DMS153 (cell line): ENCODE measurements at regions not wholly inside any gene's neighbourhood (a gene's known extent, or its start where the extent isn't known, plus 50 kb on each side); places are given as distances from the start of the nearest gene placed in this dataset.
"Not testable (repeated sequence)": the region's sequence is repeated elsewhere in the genome, so short reads cannot be mapped to it uniquely, and the experiment has no call there.

ENCODE experiments used
- DNase-seq: peaks from one replicate; lab custom pipeline; 2025; lab: John Stamatoyannopoulos, UW

GRCh38 chr9:104326912-104327311 is 177.2 kb upstream of the OR13F1 start:
- no peak for DNase-seq

DNA sequence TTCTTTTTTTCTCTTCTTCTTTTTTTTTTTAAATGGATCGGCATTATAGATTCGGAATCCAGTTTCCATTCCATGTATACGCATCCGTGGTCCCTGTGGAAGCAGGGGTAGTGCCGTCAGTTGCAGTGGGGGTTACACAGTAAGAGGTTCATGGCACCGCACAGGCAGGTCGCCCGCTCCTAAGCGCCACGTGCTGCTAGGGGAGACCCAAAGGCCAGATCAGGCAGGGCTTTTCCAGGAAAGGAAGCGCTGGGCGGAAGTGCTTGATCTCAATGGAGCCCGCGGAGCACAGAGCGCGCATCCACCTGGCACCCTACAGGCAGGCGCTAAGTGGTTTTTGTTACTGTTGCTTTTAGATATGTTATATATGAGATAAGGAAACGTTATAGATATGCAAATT is 174.8 kb upstream of the OR13F1 start:
- DNase-seq: no peak

DNA sequence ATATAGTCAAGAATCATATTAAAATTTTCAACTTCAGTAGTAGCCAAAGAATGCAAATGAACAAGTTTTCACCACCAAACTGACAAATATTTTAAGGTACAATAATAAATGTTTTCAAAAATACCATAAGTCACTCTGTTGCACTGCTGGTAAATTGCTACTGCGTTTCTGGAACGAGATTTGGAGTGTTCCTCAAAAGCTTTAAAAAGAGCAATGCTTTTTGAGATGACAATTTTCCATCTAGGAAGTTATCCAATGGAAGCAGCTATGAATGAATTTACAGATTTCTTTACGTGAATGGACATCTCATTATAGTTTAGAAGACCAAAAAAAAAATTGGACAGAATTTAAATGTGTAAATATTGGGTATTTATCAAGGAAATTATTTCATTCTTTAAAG is 173.2 kb upstream of the OR13F1 start:
- DNase-seq: no peak

DNA sequence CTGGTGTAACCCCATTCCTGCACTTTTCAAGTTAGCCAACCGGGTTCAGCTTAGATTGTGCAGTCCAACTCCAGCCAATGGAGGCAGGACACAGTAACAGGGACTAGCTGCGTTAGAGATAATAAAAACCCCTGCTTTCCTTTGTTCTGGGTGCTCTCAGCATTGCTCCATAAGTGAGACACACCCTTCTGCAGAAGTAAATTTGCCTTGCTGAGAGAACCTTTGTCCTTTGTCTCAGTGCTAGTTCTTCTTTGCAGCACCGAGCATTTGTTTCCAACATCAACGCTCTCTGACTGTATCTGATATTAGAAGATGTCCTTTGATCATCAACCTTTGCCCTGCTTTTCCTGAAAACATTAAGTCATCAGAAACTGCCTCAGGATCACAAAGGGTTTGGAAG is 169.5 kb upstream of the OR13F1 start:
- DNase-seq: no peak

DNA sequence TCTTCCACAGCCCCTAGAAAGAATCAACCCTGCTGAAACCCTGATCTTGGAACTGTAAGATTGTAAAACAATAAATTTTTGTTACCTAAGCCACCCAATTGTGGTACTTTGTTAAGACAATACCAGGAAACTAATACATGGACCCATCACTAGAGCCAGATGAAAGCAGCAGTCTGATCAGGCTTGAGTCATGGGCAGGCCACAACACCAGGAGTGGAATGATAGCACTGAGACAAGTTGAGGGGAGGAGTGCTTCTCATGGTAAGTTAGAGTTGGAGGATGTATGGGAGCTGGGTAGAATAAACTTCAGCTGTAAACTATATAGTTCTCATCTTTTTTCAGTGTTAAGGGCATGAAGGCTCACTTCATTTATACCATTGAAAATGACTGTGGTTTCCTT is 164.4 kb upstream of the OR13F1 start:
- no peak for DNase-seq

DNA sequence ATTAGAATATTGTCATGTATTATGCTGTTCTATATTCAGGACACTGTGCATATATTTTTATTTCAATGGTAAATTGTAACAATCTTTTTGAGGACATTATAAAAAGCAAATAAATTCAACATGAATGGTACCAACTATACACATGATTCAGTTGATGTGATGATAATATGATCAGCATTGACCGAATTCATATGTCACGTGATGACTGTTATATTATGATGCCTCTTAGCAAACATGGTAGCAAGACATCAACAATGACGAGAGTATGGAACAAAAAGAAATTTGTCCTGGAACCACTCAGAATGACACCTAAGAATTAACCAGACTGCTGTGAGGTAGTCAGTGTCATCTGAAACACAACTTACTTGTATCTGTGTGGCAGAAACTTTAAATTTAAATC is 161.5 kb upstream of the OR13F1 start:
- DNase-seq: no peak

GRCh38 chr9:104345061-104345460 is 159.0 kb upstream of the OR13F1 start:
- no peak for DNase-seq

GRCh38 chr9:104350541-104350940 is 153.5 kb upstream of the OR13F1 start:
- DNase-seq: no peak

GRCh38 chr9:104351726-104352125 is 152.3 kb upstream of the OR13F1 start:
- no peak for DNase-seq

GRCh38 chr9:104361207-104361606 is 142.9 kb upstream of the OR13F1 start:
- DNase-seq: no peak

DNA sequence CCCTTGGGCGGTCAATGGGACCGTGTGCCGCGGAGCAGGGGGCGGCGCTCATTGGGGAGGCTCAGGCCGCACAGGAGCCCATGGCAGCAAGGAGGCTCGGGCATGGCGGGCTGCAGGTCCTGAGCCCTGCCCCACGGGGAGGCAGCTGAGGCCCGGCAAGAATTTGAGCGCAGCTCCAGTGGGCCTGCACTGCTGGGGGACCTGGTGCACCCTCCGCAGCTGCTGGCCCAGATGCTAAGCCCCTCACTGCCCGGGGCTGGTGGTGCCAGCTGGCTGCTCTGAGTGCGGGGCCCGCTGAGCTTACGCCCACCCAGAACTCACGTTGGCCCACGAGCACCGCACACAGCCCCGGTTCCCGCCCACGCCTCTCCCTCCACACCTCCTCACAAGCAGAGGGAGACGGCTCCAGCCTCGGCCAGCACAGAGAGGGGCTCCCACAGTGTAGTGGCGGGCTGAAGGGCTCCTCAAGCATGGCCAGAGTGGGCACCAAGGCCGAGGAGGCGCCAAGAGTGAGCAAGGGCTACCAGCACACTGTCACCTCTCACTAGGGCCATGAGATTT is 141.1 kb upstream of the OR13F1 start:
- DNase-seq: no peak

DNA sequence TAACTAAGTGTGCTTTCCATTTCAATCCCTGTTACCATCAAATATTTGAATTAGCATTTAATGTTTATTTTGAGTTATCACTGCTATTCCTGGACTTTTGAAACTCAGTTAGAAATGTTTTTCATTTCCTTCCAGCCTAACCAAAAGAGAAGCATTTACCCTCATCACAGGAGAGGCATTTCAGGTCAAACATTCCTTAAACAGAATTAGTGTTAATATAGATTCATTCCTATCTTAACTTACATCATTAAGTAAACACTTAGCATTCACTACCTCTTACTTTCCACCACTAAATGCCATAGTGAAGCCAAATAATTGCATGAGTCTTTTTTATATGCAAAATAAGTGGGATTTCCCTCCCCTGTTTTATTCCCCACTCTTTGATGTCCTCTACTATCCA is 136.6 kb upstream of the OR13F1 start:
- DNase-seq: peak; percentile 27

GRCh38 chr9:104368318-104368717 is 135.7 kb upstream of the OR13F1 start:
- not testable (repeated sequence) for DNase-seq

DNA sequence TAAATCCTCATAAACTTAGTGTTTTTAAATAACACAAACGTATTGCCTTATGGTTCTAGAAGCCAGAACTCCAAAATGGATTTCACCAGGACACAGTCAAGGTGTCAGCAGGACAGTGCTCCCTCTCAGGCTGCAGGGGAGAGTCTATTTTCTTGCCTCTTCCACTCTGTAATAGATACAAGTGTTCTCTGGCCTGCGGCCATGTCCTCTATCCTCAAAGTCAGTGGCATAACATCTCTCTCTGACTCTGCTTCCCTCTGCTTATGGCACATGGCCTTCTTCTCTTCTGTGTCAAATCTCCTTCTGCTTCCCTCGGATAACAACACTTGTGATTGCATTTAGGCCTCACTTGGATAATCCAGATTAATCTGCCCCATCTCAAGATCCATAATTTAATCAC is 129.4 kb upstream of the OR13F1 start:
- no peak for DNase-seq

- peak; percentile 7 for DNase-seq
Observed at GRCh38 chr9:104386013-104386412, 118.0 kb upstream of the OR13F1 start.

DNA sequence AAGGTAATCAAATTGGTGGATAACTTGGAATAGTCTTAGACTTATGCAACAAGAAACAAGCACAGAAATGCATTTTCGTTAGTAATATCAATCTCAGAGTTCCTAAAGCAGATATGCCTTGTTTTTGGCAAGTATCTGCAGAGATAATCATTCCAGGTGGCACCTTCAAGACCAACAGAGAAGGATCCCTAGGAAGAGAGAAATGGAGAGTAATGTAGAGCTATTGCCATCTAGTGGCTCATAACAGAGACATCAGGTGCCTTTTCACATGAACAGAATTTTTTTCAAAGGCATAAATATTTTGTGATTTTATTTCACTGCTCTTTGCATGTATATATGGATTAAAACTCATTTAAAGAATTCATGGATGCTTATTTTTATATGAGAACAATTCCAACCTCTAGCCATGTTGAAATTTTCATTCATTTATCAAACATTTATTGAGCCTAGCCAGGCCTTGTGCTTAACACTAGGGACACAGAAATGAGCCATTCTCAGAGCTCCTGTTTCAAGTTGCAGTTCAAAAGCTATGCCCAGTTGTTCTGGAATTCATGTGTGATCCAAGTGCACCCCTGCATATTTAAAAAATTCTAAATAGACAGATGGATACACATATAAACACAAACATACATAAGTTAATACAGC is 117.5 kb upstream of the OR13F1 start:
- DNase-seq: peak; percentile 69

DNA sequence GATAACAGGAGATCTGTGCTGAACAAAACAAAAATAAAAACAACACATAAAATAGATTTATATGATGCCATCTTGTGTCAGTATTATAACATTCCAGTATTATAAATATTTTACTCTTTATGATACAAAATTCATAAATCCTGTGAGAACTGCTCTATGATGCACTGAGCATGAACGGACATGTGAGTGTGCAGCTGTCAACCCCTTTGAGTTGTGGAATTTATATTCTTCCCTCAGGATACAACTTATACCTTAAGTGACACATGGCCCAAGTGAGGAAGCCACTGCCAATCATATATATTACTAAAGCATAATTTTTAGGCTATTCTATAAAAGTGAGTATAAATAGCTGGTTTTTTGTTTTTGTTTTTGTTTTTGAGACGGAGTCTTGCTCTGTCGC is 116.0 kb upstream of the OR13F1 start:
- no peak for DNase-seq

GRCh38 chr9:104389341-104389740 is 114.7 kb upstream of the OR13F1 start:
- DNase-seq: no peak

DNA sequence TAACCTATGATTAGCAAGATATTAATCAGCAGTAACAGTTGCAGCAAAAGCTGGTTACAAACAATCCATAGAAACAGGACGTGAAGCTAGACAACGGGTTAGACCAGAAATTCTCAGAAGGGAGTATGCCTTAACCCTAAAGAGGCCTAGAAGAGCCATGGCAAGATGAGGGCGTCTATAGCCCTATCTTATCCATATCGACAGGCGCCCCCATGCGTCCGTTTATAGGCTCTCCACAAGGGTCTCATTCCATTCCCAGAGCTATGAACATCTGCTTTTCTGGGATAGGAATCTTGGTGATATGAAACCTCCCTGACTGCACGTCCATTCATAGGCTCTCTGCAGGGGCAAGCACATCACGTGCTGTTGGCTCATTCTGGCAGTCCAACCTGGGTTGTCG is 109.2 kb upstream of the OR13F1 start:
- DNase-seq: not testable (repeated sequence)

DNA sequence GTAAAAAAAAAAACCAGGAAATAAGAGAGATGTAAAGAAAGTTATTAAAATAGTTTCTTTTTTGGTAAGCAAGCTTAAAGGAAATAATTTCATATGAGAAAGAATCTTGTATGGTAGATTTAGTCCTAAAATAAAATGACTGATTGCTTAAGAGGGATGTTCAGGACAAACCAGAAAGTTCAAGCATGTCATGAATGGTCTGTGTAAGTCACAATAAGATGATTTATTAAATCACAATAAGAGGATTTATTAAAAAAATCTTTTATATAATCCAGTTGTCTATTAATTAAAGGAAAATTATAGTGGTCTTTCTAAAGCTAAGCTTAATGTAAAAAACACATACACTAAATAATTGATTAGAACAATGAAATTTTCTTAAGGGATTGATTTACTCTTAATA is 91.8 kb upstream of the OR13F1 start:
- DNase-seq: no peak

DNA sequence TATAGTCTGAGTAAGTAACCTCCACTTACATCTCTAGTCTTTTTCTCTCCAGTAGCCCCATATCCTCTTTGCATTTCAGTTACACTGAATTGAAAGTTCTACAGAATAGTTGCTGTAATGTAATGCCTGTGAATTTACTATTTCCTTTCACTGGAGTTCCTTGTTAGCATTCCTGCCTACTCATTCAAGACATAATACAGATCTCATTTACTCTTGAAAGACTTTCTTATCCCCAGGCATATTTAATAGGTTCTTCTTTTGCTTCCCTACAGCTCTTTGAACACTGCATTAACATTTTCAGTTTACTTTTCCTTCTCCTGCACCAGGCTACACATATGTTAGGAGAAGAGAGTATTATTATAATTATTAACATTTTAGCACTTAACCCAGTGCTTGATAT is 87.6 kb upstream of the OR13F1 start:
- DNase-seq: no peak

DNA sequence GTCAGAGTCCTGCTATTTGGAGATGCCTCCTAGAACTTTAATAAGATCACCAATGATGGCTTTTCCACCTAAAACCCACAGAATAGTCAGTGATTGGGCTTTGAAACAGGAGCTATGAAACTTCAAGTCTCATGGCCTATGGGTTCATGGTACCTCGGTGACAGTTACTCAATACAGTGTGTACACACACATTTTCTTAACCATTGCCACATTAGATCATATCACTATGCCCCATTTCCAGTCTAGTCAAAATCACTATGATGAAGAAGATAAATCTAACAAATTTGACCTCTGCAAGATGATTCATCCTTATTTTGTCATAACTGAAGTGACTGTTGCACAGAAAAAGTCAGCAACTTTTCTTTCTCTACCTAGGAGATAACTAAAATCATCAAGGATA is 86.8 kb upstream of the OR13F1 start:
- no peak for DNase-seq

DNA sequence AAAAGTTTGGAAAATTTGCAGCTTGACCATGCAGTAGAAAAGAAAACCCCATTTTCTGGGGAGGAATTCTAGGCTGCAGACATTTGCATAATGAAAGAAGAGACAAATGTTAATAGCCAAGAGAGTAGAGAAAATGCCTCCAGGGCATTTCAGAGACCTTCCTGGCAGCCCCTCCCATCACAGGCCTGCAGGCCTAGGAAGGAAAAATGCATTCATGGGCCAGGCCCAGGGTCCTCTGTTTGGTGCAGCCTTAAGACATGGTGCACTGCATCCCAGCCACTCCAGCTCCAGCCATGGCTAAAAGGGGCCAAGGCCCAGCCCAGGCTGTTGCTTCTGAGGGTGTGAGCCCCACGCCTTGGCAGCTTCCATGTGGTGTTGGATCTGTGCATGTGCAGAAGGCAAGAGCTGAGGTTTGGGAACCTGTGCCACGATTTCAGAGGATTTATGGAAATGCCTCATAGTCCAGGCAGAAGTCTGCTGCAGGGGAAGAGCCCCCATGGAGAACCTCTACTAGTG is 75.0 kb upstream of the OR13F1 start:
- DNase-seq: no peak

DNA sequence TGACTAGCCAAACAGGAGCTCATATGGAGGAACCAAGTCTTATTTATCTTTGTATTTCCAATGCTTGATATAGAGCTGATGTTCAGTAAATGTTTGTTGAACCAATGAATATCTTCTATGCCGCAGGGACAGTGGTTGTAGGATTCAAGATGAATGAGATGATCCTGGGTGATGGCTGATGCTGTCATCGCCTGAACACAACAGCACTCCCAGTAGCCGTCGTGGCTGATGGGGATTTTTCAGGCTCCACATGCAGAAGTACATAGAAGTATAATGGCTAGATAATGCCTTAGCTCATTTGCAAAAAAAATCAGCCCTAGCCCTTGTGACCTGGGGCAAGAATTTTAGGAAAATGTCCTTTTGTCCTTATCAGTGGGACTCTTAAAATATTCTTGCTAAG is 69.0 kb upstream of the OR13F1 start:
- no peak for DNase-seq
